ENCODE measurements at regions not wholly inside any gene's neighbourhood (a gene's known extent, or its start where the extent isn't known, plus 50 kb on each side); places are given as distances from the start of the nearest gene placed in this dataset.

DNA sequence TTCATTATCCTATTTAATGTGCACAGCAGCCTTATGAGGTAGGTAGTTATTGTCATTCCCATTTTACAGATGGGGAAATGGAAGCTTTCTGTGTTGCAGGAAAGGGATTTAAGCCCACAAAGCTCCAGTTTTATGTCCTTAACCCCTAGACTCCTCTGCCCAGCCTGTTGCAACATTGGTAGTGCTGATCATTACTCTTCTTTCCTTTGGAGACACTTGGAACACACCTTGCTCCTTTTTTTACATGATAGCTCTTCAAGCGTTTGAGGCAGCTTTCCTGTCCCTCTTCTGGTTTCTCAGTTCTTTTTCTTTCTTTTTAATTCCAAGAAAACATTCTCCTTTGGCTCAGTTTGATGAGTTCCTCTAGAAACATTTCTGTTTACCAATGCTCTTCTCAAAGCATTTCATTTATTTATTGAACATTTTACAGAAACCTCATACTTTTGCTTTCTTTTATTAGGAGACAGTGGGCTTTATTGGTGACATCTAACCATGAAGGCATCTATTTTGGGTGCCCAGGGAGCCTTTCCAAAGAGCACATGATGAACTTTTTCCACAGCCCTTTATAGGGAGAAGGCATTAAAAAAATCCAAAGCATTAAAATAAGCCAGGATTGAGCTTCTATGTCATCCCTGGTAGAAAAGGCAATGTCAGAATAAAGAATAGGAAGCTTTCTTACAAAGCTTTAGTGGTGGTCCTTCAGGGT, 218.0 kb downstream of the TMEM38B start:
- no peak for DNase-seq (ENCODE audit: low read depth in 2 of 3, low spot score in 2 of 3)

DNA sequence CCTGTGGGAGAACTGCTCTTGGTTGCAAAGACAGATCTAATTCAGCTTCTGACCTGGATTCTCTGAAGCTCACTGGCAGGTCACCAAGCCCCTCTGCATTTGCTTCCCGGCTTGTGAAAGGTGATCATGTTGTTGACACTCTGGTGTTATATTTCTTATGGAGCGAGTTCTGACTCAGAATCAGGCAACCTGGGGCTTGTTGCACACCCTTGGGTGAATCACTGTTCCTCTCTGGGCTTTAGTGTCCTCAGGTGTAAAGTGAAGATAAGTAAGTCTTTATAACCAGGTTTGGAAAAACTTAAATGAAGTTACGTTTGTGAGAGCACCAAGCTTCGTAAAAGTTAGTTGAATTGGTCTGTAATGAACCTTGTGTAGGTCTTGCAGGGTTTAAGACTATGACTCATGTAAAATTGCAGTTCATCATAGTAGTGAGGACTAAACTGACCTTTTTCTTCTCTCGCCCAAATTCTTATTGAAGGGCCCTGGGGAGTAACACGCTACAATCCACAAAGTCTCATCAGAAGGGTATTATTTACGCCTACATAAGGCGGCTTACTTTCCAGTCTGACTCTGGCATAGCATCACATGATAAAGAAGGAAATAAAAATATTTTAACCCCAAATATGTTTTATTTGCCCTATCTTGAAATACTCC, 218.6 kb downstream of the TMEM38B start:
- no peak for DNase-seq (ENCODE audit: low read depth in 2 of 3, low spot score in 2 of 3)

DNA sequence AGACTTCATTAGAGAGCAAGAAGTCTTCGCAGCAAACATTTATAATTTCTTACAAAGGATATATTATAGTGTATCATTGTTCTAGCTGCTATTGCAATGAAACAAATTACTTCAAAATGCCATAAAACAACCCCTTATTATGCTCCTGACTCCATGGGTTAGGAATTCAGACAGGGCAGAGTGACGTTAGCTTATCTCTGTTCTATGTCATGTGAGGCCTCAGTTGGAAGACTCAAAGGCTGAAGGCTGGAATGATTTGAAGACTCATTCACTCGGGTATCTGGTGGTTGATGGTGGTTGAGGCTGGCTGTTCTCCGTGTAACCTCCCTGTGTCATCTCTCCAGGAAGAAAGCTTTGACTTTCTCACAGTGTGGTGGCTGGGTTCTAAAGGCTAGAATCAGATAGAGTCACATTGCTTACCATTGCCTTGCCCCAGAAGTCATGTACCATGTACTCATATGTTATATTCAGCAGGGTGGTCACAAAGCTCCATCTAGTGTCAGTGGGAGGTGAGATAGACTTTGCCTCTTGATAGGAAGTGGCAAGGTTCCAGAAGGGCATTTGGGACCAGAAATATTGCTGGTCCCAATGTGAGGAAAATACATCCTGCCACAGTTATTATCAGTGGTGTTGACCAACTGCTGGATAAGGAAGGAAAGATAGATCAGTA, 226.9 kb downstream of the TMEM38B start:
- DNase-seq (ENCODE audit: low read depth in 2 of 3, low spot score in 2 of 3) = no peak

DNA sequence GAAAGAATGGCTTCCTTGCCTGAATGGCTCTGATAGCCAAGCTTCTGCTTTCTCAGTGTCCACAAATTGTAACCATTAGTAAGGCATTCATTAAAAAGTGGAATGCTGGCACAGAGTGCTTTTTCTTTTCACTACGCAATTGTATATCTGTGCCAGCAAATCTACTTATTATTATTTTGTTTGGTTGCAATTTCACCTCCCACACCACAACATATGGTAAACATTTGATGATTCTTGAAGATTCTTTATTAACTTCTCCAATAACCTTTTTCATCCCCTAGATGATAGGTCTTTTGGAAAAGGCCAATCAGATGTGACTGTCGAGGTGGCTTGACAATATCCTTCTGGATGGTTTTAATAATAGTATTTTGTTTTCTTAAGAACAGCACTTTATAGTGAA, 234.1 kb downstream of the TMEM38B start:
- no peak for DNase-seq (ENCODE audit: low read depth in 2 of 3, low spot score in 2 of 3)

DNA sequence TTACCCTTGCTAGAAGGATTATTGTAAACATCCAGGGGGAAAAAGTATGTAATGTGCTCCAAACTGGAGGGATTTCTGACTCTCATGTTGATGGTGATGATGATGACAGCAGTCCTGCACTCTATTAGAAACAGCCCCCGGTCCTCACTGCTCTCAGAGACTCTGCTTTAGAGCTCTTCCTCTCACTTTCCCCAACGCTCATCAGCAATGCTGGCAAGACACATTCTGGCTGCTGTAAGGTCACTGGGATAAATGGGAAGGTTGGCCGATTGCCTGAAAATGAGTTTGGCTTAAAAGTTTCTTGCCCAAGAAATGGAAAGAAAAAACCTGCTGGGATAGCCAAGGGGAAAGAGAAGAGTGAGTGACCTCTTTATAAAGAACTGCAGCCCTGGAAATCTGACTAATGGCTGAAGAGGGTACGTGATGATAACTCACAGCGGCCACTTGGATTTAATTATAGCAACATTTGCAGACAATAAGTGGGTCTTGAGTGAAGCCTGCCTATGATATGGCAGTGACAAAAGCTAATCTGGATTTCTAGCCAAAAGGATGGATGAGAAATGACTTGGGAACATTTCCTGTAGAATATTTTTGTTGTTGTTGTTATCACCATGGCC, 235.8 kb downstream of the TMEM38B start:
- no peak for DNase-seq (ENCODE audit: low read depth in 2 of 3, low spot score in 2 of 3)

DNA sequence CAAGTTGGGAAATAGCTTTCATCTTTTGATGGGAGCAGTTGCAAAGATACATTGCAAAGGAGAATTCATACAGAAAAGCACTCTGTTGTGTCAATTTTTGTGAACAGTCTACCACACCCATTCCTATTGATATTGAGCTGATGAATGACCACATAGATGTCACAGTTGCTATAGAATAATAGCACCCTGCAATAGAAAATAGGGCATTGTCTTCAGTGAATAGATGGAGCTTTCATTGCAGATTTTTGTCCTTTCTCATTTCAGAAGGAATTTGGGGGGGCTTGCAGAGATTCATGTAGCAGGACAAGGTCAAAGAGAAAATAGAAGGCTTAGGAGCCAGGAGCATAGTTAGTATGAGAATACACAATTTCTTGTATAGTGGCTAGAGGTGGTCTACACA, 237.9 kb downstream of the TMEM38B start:
- DNase-seq (ENCODE audit: low read depth in 2 of 3, low spot score in 2 of 3) = no peak

DNA sequence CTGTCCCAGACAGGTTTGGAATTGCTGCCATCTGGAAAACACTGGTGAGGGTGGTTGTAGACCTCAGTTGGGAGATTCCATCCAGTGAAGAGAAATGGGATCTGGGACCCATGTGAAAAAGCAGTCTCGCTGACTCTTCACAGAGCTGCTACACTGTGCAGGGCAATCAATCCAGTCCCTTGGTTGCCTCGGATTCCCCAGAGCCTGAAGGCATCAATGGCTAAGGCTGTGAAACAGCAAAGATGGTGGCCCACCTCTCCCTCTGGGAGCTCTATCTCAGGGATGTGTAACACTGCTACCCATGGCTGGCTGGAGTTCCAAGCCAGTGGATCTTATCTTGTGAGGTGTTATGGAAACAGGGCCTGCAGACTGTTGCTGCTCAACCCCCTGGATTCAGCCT, 256.1 kb downstream of the TMEM38B start:
- no peak for DNase-seq (ENCODE audit: low read depth in 2 of 3, low spot score in 2 of 3)

DNA sequence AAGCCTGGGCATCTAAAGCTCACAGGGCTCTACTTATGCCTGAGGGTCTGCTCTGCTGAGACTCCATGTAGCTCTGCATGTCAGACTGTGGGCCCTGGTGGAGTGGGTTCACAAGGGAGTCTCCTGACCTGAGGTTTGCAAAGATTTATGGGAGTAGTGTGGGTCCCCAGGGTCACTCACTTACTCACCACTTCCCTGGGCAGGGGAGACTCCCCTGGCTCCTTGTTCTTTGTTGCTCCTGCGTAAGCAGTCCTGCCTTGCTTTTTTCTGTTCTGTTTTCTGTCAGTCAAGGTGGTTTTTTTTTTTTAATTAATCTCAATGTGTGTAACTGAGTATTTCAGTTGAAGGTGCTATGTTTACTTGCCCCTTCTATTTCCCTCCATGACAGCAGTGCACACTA, 256.6 kb downstream of the TMEM38B start:
- DNase-seq (ENCODE audit: low read depth in 2 of 3, low spot score in 2 of 3) = no peak

DNA sequence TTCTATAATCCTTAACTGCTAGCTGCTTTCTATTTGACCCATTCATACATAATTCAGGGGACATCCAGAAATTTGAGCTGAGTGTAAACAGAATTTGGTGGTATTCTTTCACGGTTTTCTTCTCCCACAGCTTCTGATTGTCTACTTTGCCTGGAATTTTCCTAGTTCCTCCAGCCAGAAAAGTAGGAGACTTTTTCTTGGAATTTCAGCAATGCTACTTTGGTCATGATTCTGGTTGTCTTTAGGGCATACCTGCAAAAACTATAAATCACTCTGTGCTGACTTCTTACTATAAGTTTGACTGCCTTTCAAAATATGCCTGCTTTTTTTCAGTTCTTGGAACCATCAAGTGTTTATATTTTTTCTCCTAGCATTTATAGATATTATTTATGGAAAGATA, 260.2 kb downstream of the TMEM38B start:
- no peak for DNase-seq (ENCODE audit: low read depth in 2 of 3, low spot score in 2 of 3)

DNA sequence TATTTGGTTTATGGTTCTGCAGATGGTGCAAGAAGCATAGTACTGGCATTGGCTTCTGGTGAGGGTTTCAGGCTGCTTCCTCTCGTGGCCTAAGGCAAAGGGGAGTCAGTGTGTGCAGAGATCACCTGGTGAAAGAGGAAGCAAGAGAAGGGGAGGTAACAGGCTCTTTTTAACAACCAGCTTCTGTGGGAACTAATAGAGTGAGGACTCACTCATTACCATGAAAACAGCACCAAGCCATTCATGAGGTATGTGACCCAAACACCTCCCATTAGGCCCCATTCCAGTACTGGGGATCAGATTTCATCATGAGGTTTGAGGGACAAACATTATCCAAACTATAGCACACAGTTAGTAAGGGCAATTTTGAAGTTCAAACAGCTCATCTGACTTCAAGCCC, 263.5 kb downstream of the TMEM38B start:
- no peak for DNase-seq (ENCODE audit: low read depth in 2 of 3, low spot score in 2 of 3)

DNA sequence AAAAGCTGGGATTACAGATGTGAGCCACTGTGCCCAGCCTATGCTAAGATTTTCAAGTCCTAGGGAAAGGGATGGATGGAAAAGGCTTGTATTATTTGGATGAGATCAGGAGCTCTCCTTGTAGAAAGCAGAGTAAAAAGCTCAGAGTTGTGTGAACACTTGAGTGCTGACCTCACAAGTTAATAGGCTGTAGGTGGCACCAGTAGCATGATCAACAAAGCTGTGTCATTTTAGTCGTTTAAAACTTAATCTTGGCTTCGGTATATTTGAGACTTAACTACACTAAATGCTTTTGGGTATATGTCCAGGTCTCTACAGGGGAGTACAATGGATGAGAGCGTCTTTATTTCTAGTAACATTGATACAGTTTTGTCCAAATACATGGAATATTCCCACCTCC, 264.2 kb downstream of the TMEM38B start:
- DNase-seq (ENCODE audit: low read depth in 2 of 3, low spot score in 2 of 3) = no peak

DNA sequence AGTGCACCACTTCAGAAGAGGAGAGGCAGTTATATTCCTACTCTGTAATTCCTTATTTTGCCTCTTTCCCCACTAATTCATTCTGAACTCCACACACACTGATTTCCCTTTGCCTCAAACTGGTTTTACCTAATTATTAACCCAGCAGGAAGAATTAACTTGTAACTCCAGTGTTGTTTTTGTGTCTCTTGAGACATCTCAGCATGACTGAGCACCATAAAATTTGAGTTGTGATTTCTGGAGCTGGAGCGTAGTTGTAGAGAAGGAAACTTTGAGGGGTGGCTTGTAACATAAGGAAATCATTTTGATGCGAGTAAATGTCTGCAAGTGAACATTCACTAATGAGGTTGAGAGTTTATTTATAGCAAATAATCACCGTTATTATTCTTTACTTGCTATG, 265.2 kb downstream of the TMEM38B start:
- no peak for DNase-seq (ENCODE audit: low read depth in 2 of 3, low spot score in 2 of 3)

DNA sequence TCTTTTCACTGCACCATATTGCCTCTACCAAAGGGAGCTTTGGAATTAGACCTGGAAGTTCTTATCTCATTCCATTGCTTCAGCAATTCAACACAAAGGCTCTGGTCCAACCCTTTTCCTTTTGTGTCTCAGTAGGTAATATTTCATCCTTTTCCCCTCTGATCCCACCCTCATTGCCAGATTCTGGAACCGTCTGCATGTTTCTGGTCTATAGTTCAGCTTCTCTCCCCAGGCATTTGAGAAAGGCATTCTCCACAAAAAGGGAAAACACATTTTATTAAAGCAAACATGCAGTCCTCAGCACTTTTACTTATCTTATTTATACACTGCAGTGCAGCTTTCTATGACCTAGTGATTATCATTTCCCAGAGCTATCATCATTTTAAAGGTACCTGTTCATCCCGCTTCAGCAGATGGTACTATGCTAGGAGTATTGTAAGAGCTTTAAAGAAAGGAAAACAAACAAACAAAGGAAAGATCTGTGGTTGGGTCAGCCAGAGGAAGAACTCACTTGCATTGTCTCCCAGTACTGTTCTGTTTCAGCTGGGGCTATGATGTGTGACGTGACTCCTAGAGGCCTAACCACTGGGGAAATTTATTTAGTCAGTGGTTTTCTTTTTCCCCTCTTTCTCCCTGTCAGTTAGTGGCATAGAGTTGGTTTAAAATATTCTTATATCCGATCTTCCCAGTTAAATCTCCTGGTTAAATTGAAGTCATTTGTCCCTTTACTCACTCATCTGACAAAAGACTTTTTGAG, 269.2 kb downstream of the TMEM38B start:
- DNase-seq (ENCODE audit: low read depth in 2 of 3, low spot score in 2 of 3) = no peak

DNA sequence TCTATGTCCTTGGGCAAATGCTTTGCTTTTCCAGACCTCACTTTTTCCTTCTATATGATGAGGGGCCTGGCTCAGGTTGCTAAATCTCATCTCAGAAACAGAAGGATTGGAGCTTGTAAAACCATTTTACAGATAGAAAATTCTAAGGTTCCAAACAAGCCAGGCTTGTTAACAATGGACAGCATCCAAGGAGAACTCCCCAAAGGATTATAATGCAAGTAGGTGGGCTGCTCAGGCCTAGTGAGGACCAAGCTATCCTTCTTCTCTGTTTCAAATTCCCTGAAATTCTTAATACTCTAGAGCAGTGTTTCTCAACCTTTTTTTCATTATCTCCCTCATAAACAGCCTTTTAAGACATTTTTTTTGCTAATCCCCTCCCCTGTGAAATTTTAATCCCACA, 269.8 kb downstream of the TMEM38B start:
- no peak for DNase-seq (ENCODE audit: low read depth in 2 of 3, low spot score in 2 of 3)

DNA sequence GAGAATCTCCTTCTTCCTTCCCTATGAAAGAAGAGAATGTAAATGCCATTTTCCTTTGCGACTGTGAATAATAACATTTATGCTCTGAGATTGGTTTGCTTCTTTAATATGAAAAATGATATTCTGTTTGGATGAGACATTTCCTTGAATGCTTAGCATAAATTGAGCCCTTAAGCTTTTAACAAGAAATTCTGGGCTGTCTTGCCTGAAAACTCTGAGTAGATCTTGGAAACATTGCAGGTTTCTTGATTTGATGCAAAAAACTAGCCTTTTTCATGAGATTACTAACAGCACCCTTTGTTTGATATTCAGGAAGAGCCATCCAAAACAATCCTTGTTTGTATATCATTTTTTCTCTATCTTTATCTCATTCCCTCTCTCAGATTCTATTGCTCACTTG, 272.5 kb downstream of the TMEM38B start:
- no peak for DNase-seq (ENCODE audit: low read depth in 2 of 3, low spot score in 2 of 3)

DNA sequence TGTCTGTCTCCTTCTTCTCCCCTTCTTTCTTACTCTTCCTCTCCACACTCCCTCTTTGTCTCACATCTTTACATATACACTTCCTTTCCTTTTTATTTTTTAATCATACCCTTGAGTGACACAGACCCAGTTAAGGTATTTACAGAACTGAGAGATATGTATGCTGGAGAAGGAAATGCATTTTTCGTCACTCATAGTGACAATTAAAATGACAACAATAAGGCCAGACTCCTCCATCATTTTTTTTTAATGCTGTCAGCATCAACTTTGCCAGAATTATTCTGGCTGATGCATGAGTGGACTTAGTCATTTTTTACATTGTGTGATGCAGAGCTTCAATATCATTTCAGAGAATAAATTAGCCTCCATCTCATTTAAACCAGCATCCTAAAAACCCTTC, 272.9 kb downstream of the TMEM38B start:
- no peak for DNase-seq (ENCODE audit: low read depth in 2 of 3, low spot score in 2 of 3)

DNA sequence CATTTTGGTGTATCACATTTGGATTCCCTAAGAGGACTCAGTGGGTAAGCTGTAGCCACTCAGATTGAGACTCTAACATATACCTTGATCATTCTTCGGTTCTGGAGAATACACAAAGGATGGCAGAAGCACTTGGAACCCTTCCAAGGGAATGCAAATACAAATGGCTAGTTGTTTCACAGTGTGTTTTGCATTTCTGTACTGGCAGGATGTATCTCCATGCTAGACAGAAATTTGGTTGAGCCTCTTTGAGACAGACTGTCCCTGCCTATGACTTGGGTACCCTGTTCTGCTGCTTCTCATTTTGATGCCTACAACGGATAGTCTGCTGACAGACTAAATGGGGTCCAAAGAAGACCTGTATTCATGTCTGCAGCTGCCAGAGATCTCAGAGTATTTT, 273.5 kb downstream of the TMEM38B start:
- no peak for DNase-seq (ENCODE audit: low read depth in 2 of 3, low spot score in 2 of 3)

DNA sequence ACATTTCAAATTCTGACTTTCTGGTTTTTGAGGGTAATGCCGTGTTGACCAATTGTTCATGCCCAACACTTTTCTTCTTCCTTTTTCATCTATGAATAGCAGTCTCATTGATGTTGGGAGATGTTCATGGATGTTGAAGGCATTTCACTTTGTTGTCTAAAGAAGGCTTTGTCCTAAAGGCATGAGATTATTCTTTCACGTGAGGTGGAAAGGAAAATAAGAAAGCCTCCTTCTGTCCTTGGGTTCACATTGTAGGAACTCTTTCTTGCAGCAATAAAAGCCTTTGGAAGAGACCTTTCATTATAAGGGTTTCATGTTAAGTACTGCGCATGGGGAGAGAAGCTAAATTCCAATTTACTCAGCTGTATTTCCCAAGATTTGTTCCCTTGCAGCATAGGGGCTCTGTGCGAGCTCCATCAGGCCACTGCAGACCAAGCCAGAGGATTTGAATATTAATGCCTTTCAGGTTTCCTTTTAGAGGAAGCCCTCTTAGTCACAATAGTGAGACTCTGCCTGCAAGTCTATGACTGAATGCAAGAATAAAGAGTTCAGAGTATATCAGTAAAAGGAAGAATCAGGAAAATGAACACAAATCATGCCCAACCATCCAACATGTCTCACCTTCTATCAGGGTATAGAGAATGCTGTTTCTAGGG, 274.6 kb downstream of the TMEM38B start:
- DNase-seq (ENCODE audit: low read depth in 2 of 3, low spot score in 2 of 3) = no peak

DNA sequence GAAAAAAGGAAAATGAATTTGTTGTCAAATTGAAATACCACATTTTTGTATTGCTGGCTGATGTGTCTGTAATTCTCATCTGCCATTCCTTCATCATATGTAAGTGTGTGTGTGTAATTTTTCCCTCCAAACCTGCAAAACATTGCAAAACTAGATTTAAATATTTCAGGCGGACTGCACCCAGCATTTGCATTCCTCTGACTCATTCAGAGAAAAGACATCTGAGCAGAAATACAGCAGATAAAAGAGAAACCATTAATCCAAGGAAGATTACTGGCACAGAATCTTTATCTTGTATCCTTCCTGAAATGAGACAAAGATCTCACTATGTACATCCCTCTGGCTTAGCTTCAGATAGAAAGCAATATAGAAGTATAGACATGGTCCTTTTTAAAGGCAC, 275.3 kb downstream of the TMEM38B start:
- DNase-seq (ENCODE audit: low read depth in 2 of 3, low spot score in 2 of 3) = no peak

DNA sequence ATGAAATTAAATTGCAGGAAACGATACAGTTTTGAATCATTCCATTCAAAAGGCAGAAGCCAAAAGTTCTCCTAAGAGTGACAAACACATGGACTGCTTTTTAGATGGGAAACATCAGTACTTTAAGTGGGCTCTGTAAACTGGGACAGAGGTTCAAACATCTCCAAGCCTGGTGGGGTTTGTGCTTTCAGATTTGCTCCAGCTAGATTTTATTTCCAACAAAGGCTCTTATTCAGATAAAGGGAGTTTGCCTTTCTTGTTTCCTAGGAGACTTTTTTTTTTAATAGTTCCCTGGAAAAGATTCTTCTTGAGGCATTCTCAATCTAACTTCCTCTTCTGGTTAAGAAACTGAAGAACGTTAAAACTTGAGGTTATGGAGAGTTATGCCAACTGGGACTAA, 277.6 kb downstream of the TMEM38B start:
- no peak for DNase-seq (ENCODE audit: low read depth in 2 of 3, low spot score in 2 of 3)

Data from hematopoietic multipotent progenitor cell (in vitro differentiated cells).